ENCODE measurements at regions not wholly inside any gene's neighbourhood (a gene's known extent, or its start where the extent isn't known, plus 50 kb on each side); places are given as distances from the start of the nearest gene placed in this dataset.

DNA sequence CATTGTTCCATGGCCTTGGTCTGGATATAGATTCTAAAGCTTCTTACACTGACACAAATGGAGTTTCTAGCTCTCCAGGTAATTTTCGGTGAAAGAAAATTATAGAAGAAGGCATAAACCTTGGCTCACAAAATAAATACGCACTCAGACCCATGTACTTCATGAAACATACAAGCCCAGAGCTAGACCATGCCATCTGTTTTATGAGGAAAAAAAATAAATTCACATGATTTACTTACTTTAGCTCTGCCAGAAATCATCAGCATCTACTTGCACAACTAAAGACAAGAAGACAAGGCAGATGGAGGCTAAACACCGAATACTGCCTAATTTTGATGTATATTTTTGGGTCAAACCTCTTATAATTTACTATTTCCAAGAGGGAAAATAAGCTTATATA lies 197.4 kb upstream of the KLF14 start:
- DNase-seq, result no peak

DNA sequence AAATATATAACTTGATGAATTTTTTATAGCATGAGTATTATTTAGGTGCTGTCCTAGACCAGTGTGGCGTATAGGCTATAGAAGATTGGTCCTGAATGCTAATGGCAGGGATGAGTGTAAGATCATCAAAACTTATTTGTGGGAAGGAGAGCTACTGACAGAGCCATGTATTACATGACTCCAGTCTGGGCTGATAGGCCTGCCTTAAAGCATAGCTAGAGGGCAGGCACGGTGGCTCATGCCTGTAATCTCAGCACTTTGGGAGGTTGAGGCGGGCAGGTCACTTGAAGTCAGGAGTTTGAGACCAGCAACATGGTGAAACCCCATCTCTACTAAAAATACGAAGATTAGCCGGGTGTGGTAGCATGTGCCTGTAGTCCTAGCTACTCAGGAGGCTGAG lies 198.1 kb upstream of the KLF14 start:
- DNase-seq, result no peak

DNA sequence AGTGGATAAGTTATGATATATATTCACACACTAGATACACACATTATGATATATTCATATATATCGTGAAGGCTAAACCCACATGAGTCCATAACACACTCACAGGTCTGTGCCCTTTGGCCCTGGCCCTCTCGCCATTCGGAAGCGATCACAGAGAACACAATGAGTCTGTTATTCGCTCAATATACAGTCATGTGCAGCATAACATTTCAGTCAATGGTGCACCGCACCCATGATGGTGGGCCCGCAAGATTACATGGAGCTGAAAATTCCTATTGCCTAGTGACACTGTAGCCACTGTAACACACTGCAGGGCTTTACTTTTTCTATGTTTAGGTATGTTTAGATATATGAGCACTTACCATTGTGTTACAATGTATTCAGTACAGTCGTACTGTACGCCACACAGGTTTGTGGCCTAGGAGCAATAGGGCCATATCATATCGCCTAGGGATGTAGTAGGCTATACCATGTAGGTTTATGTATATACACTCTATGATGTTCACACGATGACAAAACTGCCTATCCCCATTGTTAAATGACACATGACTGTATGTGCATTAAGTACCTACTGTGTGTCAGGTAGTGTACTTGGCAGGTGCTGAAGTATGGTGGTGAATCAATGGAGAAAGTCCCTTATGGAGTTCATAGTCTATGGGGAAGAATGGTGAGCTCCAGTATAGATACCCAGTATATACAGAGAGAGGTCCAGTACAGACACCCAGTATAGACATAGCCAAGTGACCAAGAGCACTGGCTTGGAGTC lies 198.8 kb upstream of the KLF14 start:
- no peak for DNase-seq

DNA sequence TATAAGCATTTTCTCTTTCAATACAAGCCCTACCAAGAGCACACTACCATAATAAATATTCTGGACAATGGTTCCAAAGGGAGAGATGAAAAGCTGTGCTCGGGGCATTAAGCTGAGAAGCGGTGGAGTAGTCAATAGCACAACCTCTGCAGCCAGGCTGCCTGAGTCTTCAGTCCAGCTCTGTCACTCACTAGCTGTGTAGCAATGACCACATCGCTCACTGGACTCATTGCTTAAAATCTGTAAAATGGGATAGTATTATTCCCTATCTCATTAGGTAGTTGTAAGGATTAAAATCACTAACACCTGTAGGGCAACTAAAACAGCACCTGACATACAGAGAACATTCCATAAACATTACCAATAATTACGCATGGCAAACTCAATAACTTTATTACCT lies 199.9 kb upstream of the KLF14 start:
- no peak for DNase-seq

DNA sequence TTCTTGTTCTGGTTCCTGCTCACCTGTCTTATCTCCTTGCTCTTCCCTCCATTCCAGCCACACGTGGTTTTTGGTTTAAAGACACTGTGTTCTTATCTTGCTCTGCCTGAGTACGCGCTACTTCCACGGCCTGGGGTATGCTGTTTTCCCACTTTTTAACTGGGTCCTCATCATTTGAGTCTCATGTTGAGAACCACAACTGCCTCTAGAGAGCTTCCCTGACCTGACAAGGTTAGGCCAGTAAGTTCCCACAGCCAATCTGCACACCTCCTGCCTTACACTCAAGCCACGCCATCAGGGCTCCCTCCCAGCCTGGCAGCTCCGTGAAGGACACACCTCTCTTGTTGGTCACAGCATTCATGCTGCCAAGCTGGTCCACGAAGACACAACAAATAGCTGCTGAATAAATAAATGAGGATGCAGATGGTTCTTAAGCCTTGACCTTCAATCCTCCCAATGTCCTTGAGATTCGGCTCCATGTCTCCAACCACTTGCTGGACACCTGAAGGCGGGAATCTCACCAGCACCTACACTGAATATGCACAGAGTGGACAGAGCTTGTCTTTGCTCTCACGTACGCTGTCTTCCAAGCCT lies 201.7 kb upstream of the KLF14 start:
- peak; percentile 41 for DNase-seq

DNA sequence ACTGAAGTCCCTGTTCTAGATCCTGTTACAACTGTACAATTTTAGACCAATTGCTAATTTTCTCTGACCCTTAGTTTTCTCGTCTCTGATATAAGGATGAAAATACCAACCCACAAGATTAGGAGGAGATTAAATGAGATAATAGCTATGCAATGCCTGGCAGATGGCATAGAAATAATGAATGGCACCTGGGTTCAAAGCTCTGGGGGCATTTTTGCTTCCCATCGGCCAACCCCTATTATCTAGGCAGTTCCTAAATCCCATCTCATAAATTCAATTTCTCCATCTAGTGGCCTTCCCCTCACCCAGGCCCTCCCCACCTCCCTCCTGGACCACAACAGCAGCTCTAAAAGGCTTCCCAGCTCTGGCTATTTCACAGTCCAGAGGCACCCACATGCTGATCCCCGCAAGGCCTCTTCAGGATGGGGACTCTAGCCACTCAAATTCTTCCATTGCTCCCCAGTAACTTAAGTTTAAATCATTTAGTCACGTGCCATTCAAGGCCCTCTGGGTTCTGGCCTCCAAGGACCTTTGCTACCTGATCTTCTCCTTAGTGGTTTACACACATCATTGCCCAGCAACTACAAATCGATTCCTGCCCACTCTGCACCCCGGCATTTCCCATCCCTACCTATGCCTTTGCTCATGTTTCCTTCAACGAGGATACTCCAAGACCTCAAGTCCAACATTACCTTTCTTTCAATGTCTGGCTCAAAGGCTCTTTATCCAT lies 202.4 kb upstream of the KLF14 start:
- DNase-seq, result no peak

DNA sequence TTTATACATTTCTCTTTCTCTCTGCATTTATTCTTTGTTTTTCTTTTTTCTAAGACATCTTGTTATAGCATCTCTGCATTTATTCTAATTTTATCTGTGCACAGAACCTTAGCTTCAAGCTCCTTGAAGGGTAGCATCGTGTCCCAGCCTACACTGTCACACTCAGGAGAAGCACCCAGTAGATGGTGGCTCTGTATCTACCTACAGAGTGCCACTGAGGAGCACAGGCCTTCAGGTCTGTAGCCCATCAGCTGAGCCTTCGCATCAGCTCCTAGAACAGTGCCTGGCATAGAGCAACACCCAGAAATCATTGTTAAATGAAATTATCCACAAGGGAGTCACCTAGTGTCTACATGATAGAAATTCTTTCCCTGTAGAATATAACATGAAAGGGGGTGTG lies 203.0 kb upstream of the KLF14 start:
- DNase-seq, result no peak

DNA sequence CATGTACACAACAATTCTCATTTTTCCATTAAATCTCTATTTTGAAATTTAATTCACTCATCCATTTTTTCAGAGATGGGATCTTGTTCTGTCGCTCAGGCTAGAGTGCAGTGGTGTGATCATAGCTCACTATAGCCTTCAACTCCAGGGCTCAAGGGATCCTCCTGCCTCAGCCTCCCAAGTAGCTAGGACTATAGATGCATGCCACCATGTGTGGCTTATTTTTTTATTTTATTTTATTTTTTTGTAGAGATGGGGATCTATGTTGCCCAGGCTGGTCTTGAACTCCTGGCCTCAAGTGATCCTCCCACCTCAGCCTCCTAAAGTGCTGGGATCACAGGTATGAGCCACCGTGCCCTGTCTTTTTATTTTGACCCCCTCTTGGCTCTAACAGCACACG lies 203.8 kb upstream of the KLF14 start:
- no peak for DNase-seq

DNA sequence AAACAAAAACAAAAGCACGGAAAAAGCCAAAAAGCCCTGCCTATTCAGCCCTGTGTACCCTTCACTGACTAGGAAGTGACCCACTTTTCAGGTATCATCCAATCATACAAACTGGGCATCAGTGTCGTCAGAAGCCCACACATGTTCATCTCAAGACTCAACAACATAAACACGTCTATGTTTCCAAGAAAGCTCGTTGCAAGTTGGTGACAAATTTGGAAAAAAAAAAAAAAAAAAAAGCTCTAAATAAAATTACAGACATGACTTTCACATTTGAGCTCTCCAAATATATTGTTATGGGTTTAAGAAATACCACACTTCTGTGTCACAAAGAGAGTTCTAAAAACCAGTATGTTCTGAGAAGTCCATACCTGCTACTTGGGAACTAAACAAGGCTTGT lies 204.7 kb upstream of the KLF14 start:
- no peak for DNase-seq

DNA sequence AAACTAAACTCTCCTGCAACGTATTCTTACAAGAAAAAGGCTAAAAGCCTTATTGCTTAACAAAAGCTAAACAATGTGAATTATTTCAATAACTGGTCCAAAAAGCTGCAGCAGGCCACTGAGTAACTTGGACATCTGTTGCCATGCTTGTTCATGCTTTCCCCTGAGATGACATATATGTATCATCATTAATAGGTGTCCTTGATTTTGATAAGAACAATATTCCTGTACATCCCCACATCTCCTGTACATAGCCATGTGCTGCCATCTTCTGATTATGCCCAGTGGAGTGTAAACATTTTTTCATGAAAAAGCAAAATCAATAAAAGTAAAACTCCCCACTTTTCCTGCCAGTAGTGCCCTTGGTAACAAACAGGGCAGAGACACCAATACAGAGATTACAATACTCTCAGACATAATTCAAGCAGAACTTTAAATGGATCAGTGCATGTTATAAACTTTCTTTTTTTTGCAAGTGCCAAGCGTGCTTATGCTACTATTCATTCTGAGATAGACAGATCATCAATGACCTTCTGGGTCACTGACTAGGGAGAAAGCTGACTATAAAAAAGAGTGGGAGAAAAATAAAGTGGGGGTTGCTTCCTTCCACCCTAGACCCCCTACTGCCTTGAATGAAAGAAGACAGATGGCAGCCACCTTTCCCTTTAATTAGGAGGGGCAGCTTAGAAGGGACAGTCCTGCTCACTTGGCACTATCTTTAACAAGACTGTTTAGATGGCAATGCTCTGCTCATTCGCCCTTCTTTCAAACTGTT lies 205.5 kb upstream of the KLF14 start:
- no peak for DNase-seq

DNA sequence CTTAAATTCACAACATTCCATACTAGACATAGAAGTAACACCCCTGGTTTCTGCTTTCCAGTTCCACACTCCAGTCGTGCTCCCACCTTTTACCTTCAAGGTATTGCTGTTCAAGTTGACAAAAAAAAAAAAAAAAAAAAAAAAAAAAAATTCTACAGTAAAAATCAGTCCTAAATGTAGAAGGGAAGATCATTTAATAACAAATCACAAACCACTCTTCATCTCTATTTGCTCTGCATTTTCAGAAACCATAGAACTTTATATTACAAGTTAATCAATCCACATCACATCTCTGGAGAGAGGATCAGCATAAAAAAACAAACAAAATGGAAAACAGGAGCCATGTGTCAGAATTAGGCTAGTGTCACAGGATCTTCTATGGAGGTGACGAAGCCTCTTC lies 206.3 kb upstream of the KLF14 start:
- DNase-seq, result no peak

DNA sequence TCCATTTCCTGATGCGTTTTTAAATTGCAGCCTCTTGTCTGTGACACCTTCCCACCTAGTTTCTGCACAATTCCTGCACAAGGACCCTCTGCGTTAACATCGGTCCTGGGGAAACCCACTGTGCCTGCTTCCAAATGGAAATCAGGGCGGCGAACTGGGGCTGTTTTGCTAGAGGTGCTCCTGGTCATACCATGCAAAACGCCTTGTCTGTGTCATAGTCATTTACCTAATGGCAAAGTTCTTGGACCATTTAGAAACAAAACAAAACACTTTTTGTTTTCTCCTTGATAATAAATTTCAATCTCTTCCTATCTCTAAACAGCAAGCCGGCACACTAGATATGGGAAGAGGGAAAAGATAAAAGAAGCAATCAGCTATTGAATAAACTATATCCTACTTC lies 206.9 kb upstream of the KLF14 start:
- DNase-seq, result no peak

DNA sequence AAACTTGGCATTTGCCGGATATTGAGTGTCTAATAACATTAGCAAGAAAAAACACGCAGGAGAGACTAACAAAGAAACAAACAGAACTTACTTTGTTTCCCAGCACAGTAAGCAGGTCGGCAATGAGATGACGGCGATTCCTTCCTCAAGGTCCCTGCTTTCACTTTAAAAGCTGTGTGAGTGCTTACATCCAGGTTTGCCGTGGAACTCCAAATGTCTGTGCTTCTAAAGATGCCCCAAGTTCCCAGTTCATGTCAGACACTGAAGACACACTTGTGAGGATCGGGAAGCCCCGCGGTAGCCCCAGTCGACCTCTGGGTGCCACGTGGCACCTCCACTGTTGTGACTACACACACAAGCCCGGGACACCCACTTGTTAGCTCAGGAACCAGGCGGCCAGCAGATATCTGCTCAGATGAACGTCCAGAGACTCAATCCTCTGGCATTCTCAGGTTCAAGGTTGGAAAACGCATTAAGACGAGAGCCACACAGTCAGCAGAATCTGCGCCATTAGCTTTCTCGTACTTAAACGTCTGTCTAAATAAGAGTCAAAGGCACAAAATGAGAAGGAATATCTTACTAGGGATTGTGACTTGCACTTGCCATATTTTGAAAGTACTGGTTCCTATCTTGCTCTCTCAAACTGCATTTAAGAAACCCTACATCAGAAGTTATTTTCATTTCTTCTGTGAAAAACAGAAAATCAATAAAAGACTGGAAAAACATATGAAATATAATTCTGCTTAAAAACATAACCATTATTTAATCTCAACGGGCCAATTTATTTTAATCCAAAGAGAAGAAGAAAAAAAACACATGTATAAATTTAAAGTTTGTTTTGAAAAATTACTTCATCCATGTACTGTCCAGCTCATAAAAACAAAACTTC lies 207.6 kb upstream of the KLF14 start:
- peak; percentile 61 for DNase-seq

DNA sequence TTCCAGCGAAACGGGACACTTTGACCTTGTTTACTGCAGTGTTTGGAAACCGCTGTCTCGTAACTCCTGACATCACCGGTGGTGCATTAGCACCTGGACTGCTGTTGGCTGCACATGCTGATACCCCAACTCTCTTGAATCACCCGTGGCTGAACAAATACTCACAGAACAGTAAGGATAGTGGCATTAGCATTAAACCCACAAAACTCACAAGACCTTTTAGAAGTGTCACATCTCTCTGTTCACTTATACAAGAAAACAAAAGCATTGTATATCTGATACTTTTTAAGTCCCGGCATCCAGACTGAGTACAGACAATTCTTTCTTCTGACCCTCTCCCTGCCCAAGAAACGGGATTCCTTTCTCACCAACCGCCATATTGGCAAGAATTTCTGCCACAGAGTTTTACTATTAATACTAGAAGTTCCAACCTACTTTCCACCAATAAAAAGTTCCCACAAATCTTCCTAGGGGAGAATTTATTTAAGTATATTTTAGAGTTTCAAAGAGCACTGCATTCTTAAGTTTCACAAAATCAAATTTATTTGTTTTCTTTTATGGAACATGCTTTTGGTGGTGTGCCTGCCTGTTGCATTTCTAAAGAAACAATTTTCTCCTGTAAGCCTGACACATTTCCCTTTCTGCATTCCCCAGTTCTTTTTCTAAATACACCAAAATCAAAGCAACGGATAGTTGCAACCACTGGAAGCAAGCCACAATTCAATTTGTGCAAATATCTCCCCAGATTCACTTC lies 208.4 kb upstream of the KLF14 start:
- DNase-seq, result no peak

DNA sequence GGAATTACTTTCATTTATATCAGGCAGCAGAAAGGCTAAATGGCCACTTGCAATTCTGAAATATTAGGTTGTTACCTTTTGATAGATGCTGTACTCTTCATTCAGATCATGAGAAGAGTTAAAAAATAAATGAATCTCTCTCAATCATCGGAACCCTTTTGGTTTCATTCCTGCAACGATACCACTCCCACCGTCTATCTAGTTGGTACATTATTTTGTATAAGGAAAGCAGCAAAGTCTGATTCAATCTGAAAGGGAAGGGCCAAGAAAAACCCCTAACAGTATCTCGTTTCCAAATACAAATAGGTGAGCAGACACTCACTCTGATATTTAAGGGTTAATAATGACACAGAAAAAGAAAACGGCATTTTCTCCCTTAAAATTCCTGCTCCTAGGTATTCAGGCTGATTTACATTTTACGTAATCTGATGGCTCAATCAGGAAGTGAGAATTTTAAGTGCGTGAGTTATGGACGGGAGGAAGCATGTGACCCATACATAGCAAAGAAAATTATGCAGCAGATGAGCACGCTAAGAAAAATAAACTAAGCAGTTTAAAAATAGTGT lies 209.4 kb upstream of the KLF14 start:
- DNase-seq, result peak; percentile 67

DNA sequence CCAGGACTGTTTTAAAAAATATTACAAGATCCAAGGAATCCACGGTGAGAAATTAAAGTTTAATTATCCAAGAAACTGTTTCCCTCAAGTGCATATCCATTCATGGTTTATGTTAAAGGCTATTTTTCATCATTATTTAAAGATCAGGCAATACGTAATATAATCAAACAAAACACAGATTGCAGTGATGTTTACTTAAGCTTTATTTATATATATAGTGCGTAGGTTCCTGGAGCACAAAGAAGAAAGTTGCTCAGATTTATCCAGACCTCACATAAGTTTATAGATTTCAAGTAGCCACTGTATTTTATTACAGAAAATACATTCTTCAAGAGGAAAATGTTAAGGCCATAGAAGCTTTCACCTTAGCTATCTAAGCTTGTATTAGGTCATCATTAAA lies 210.0 kb upstream of the KLF14 start:
- no peak for DNase-seq

DNA sequence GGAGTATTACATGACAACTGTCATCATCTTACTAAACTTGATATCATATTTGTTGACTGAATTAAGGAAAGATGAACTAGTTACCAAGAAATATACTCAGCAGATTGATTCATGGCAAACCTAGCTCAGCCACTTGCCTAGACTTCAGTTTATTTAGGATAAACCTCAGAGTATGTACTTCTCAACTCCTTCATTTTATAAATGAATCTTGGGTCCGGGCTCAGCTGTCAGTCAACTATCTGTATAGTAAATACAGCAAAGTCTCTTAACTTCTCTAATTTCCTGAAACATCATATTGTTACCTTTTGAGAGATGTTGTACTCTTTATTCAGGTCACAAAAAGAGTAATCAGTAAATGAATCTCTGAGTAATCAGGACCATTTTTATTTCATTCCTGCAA lies 211.0 kb upstream of the KLF14 start:
- DNase-seq, result no peak

DNA sequence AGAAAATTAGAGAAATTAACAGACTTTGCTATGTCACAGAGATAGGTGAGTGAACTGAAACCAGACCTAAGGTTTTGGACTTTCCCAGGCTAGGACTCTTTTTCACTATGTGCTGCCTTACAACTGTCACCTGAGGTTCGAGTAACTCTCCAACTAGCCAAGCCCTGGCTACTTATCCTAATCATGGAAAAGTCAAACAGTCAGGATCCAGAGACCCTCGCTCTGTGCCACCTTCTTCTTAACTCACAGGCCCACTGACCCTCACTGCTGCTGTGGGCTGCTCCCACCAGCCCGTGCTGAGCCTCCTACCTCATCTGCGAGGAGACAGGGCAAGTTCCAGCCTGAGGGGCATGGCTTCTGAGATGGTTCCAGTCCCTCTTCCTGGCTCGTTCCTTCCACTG lies 211.4 kb upstream of the KLF14 start:
- no peak for DNase-seq

DNA sequence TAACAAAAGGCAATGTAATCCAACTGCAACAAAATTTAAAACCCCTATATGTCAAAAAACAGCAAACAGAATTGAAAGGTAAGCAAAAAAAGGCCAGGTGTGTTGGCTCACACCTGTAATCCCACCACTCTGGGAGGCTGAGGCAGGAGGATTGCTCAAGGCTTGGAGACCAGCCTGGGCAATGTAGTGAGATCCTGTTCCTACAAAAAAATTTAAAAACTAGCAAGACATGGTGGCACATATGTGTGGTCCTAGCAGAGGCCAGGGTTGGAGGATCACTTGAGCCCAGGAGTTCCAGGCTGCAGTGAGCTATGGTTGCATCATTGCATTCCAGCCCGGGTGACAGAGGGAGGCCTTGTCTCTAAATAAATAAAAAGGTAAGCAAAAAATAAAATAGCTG lies 212.1 kb upstream of the KLF14 start:
- no peak for DNase-seq

DNA sequence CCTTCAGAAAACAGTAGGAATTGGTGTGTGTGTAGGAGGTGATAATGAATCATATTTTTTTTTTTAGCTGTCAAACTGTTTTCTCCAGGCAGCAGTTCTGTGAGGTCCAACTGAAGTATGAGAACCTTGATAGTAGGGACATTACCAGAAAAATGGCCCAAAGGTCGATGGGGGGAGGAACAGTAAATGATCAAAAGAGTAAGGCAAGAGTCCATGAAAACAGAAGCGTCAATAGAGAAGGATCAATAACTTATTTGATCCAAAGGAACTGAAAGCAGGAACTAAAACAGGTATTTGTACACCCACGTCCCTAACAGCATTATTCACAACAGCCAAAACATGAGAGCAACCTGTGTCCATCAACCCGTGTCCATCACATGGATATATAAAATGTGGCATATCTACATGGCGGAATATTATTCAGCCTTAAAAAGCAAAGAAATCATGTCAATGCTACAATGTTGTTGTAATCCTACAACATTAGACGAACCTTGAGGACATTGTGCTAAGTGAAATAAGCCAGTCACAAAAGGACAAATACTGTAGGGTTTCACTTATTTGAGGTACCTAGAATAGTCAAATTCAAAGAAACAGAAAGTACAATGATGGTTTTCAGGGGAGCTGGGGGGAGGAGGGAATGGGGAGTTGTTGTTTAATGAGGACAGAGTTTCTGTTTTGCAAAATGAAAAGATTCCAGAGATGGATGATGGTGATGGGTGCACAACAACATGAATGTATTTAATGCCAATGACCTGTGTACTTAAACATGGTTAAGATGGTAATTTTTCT lies 214.0 kb upstream of the KLF14 start:
- no peak for DNase-seq

DNA sequence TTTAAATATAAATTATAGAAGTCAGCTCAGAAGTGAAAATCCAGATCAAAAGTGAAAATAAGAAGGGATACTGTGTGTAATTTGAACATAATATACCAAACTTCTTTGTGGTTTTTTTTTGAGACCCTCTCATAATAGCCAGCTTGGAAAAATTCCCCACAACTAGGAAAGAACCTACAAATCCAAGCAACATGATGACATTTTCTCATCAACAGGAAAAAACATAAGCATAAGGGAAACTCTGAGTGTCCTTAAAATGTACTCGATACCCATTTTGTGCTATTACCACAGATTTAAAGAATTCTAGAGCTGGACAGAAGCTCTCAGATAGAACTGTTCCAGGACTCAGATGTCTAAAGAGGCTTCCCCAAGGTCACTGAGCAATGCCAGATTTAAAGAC lies 214.8 kb upstream of the KLF14 start:
- DNase-seq, result no peak

Measured in hematopoietic multipotent progenitor cell treated with erythropoietin and hydrocortisone succinate and interleukin-3 and kit ligand, for 4 days (in vitro differentiated cells).